HEK293 (cell line): ENCODE measurements at regions not wholly inside any gene's neighbourhood (a gene's known extent, or its start where the extent isn't known, plus 50 kb on each side); places are given as distances from the start of the nearest gene placed in this dataset.

Experiments
- CTCF ChIA-PET: fragments of 350-600 bp; formaldehyde crosslinking; extraction: SDS; loops from one replicate; lab custom pipeline; 2021; ENCODE audit warnings: antibody characterized with exemption; lab: Yijun Ruan, JAX
- POLR2A ChIA-PET: fragments of 300-600 bp; formaldehyde crosslinking; extraction: SDS; loops from one replicate; lab custom pipeline; 2020; ENCODE audit warnings: antibody characterized with exemption, inconsistent platforms; lab: Yijun Ruan, JAX
- H3K27ac ChIP-seq: fragments of 200-500 bp; sonication (Bioruptor generic); 2 replicates; pipeline ENCODE4 v1.5.1; 2014; ENCODE audit warnings: low read depth, low read length, control low read depth, inconsistent platforms; ENCODE audit errors: extremely low read depth
- H3K36me3 ChIP-seq, 2 experiments: fragments of 200-500 bp in 1 of 2; sonication (Bioruptor generic) in 1 of 2; 1 replicate in 1 of 2; 2 replicates in 1 of 2; pipeline ENCODE4 v1.5.1; 2014 to 2017; ENCODE audit warnings: inconsistent platforms in 2 of 2, low read length in 2 of 2; ENCODE audit not compliant: control insufficient read depth in 2 of 2, insufficient read depth in 1 of 2
- H3K4me1 ChIP-seq: fragments of 200-500 bp; sonication (Bioruptor generic); 2 replicates; pipeline ENCODE4 v1.5.1; 2014; ENCODE audit warnings: mild to moderate bottlenecking, low read length, inconsistent platforms; ENCODE audit not compliant: control insufficient read depth, insufficient read depth
- H3K4me3 ChIP-seq: 2 replicates; pipeline ENCODE4 v1.5.1; 2011; ENCODE audit warnings: low read depth, mild to moderate bottlenecking, control low read depth, low read length, moderate library complexity
- H3K9me3 ChIP-seq: fragments of 200-500 bp; sonication (Bioruptor generic); 2 replicates; pipeline ENCODE4 v1.5.1; 2014; ENCODE audit warnings: low read depth, low read length, inconsistent platforms; ENCODE audit not compliant: control insufficient read depth, insufficient read depth
- KLF16 ChIP-seq: fragments of 450-650 bp; formaldehyde crosslinking; IDR thresholded peaks from 2 replicates; pipeline ENCODE4 v1.5.1; 2017; ENCODE audit warnings: missing biosample characterization, missing genetic modification characterization
- PRDM2 ChIP-seq: fragments of 450-650 bp; formaldehyde crosslinking; IDR thresholded peaks from 2 replicates; pipeline ENCODE4 v1.5.1; 2016; ENCODE audit warnings: missing biosample characterization, missing genetic modification characterization, borderline replicate concordance
- SALL2 ChIP-seq: fragments of 450-650 bp; formaldehyde crosslinking; IDR thresholded peaks from 2 replicates; pipeline ENCODE4 v1.5.0; 2017; ENCODE audit warnings: missing biosample characterization, mild to moderate bottlenecking, missing genetic modification characterization, borderline replicate concordance
- YY1 ChIP-seq: fragments of 450-650 bp; formaldehyde crosslinking; IDR thresholded peaks from 2 replicates; pipeline ENCODE4 v1.5.1; 2018; ENCODE audit warnings: missing biosample characterization, missing genetic modification characterization
- ZBTB8A ChIP-seq: fragments of 450-650 bp; formaldehyde crosslinking; IDR thresholded peaks from 2 replicates; pipeline ENCODE4 v1.5.1; 2016; ENCODE audit warnings: missing biosample characterization, missing genetic modification characterization
- ZFHX2 ChIP-seq: fragments of 450-650 bp; formaldehyde crosslinking; conservative IDR thresholded peaks from 2 replicates; pipeline ENCODE4 v1.5.1; 2016; ENCODE audit warnings: missing biosample characterization, missing genetic modification characterization
- ZFP3 ChIP-seq: fragments of 450-650 bp; formaldehyde crosslinking; IDR thresholded peaks from 2 replicates; pipeline ENCODE4 v1.5.1; 2016; ENCODE audit warnings: low read depth, missing biosample characterization, missing genetic modification characterization
- ZNF133 ChIP-seq: fragments of 450-650 bp; formaldehyde crosslinking; IDR thresholded peaks from 2 replicates; pipeline ENCODE4 v1.5.1; 2016; ENCODE audit warnings: missing biosample characterization, missing genetic modification characterization
- ZNF335 ChIP-seq: fragments of 450-650 bp; formaldehyde crosslinking; conservative IDR thresholded peaks from 2 replicates; pipeline ENCODE4 v1.5.1; 2016; ENCODE audit warnings: missing biosample characterization, missing genetic modification characterization
- ZNF37A ChIP-seq: fragments of 450-650 bp; IDR thresholded peaks from 2 replicates; pipeline ENCODE4 v1.5.1; 2018; ENCODE audit warnings: missing biosample characterization, missing genetic modification characterization
- ZNF449 ChIP-seq: fragments of 450-650 bp; formaldehyde crosslinking; IDR thresholded peaks from 2 replicates; pipeline ENCODE4 v1.5.1; 2017; ENCODE audit warnings: missing biosample characterization, mild to moderate bottlenecking, missing genetic modification characterization, moderate library complexity
- ZNF510 ChIP-seq: fragments of 450-650 bp; formaldehyde crosslinking; IDR thresholded peaks from 2 replicates; pipeline ENCODE4 v1.5.1; 2018; ENCODE audit warnings: mild to moderate bottlenecking, missing genetic modification characterization, missing biosample characterization; ENCODE audit not compliant: insufficient replicate concordance
- ZNF518A ChIP-seq: fragments of 450-650 bp; formaldehyde crosslinking; conservative IDR thresholded peaks from 2 replicates; pipeline ENCODE4 v1.5.1; 2016; ENCODE audit warnings: low read depth, missing biosample characterization, missing genetic modification characterization
- ZNF560 ChIP-seq: fragments of 450-650 bp; formaldehyde crosslinking; IDR thresholded peaks from 2 replicates; pipeline ENCODE4 v1.5.1; 2017; ENCODE audit warnings: missing biosample characterization, missing genetic modification characterization, borderline replicate concordance
- ZNF596 ChIP-seq: fragments of 450-650 bp; IDR thresholded peaks from 2 replicates; pipeline ENCODE4 v1.5.0; 2018; ENCODE audit warnings: missing biosample characterization, mild to moderate bottlenecking, missing genetic modification characterization, moderate library complexity
- ZNF658 ChIP-seq: fragments of 450-650 bp; formaldehyde crosslinking; IDR thresholded peaks from 2 replicates; pipeline ENCODE4; 2016; ENCODE audit warnings: missing biosample characterization, missing genetic modification characterization

GRCh38 chr3:117954131-117954530 is 1080.5 kb downstream of the IGSF11 start:
- ChIA-PET CTCF (interaction anchor here (0.6 kb wide), 1 partner anchor 400 kb away, joined by 4 read pairs; no protein-coding TSS in a partner anchor), POLR2A (no interaction called here)
- no peak overlapping the region for H3K4me3 ChIP-seq
- no peaks in the 10 kb centered on the region for H3K9me3 ChIP-seq
- H3K27ac ChIP-seq = no peak overlapping the region
- TF ChIP-seq YY1 (tag by site-specific recombination) = no peak
- TF ChIP-seq ZBTB8A = no peak
- no peak for TF ChIP-seq ZNF596
- no peak for TF ChIP-seq SALL2 (tag by site-specific recombination)
- TF ChIP-seq ZNF658 = no peak
- TF ChIP-seq ZNF560 (tag by site-specific recombination) = no peak
- TF ChIP-seq ZNF37A (tag by site-specific recombination) = no peak
- TF ChIP-seq ZFP3 = no peak
- no peak for TF ChIP-seq ZFHX2 (tag by site-specific recombination)
- no peak for TF ChIP-seq KLF16 (tag by site-specific recombination)
- no peak for TF ChIP-seq ZNF518A (tag by site-specific recombination)
- no peak for TF ChIP-seq PRDM2
- TF ChIP-seq ZNF510 = no peak
- no peak for TF ChIP-seq ZNF335 (tag by site-specific recombination)
- TF ChIP-seq ZNF449 (tag by site-specific recombination) = no peak
- TF ChIP-seq ZNF133 (tag by site-specific recombination) = no peak
- no peaks in the 10 kb centered on the region for H3K4me1 ChIP-seq
- H3K36me3 ChIP-seq = no peaks in the 10 kb centered on the region
